HFF-Myc (cell line): ENCODE measurements at regions not wholly inside any gene's neighbourhood (a gene's known extent, or its start where the extent isn't known, plus 50 kb on each side); places are given as distances from the start of the nearest gene placed in this dataset.
A peak's percentile ranks its signal among the peaks of the same experiment; 100 is the strongest.

ENCODE experiments used
- DNase-seq: peaks from one replicate; pipeline ENCODE4 v3.0.0-alpha.2; 2011; ENCODE audit warnings: low read depth; ENCODE audit errors: extremely low read depth
- H3K4me3 ChIP-seq: replicated peaks from 2 replicates; pipeline ENCODE4 v1.5.1; 2011; ENCODE audit warnings: low read depth, mild to moderate bottlenecking, control low read depth, low read length
- TF ChIP-seq, protein P1 (sequence below): IDR thresholded peaks from 2 replicates; pipeline ENCODE4 v1.5.1; 2012; ENCODE audit warnings: mild to moderate bottlenecking, low read depth, low read length, control low read depth; ENCODE audit errors: missing control alignments

- DNase-seq: no peak
- no peak overlapping the region for H3K4me3 ChIP-seq
- TF ChIP-seq, protein P1, sequence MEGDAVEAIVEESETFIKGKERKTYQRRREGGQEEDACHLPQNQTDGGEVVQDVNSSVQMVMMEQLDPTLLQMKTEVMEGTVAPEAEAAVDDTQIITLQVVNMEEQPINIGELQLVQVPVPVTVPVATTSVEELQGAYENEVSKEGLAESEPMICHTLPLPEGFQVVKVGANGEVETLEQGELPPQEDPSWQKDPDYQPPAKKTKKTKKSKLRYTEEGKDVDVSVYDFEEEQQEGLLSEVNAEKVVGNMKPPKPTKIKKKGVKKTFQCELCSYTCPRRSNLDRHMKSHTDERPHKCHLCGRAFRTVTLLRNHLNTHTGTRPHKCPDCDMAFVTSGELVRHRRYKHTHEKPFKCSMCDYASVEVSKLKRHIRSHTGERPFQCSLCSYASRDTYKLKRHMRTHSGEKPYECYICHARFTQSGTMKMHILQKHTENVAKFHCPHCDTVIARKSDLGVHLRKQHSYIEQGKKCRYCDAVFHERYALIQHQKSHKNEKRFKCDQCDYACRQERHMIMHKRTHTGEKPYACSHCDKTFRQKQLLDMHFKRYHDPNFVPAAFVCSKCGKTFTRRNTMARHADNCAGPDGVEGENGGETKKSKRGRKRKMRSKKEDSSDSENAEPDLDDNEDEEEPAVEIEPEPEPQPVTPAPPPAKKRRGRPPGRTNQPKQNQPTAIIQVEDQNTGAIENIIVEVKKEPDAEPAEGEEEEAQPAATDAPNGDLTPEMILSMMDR: no peak
These were observed 50.1 kb upstream of the EFEMP1 start for GRCh38 chr2:55973673-55974072.

DNA sequence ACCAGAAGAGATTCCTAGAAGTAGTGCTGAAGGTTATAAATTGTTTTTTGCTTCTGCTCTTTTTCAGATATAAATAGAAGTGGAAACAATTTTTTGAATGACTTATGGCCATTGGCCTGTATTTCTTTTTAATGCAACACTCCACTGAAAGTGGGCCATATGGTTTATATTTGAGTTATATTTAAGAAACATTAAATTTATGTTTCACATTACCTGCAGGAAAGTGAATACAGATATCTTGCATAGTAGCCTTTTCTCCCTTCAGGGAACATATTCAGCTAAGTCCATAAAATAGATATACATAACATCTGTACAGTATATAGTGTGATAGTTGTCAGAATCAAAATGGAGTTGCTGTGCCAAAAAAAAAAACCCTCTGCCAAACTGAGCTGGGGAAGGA is 53.1 kb upstream of the EFEMP1 start:
- TF ChIP-seq, protein P1: no peak
- DNase-seq: no peak

DNA sequence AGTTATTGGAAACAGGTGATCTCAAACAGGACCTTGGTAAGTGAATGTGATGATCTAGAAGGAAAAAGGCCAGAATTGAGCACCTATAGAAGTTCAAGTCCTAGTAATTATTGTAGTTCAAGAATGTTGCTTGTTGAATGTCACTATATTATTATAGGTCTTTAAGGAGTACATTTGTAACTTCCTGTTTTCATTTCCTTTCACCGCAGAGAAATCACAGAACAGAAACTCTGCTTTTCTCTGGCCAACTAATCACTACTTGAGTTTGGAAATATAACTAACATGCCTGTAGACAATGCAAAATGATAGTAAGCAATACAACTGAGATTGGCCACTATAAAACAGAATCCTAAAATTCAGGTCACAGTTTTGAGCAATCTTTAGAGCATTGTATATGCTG is 61.8 kb upstream of the EFEMP1 start:
- H3K4me3 ChIP-seq: no peak overlapping the region
- no peak for DNase-seq
- TF ChIP-seq, protein P1: no peak

More for the DNA sequence above, 53.1 kb upstream of the EFEMP1 start:
- H3K4me3 ChIP-seq: no peak overlapping the region

DNA sequence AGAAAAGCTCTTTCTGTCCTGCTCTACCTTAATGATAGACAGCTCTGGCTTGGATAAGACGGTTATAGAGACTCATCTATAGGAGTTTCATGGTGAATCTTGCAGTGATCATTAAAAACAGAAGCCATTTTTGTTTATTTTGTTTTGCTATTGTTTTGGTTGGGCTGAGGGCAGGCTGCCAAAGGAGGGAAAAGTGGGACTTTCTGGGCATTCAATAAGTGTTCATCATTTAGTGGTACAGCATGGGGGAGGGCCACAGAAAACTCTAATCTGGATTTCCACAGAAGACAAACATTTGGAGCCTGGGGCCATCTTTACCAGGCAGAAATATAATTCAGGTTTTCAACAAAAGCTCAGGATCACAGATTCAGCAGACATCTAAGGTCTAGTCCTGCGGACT is 62.4 kb upstream of the EFEMP1 start:
- H3K4me3 ChIP-seq: no peak overlapping the region
- no peak for DNase-seq
- TF ChIP-seq, protein P1: no peak

DNA sequence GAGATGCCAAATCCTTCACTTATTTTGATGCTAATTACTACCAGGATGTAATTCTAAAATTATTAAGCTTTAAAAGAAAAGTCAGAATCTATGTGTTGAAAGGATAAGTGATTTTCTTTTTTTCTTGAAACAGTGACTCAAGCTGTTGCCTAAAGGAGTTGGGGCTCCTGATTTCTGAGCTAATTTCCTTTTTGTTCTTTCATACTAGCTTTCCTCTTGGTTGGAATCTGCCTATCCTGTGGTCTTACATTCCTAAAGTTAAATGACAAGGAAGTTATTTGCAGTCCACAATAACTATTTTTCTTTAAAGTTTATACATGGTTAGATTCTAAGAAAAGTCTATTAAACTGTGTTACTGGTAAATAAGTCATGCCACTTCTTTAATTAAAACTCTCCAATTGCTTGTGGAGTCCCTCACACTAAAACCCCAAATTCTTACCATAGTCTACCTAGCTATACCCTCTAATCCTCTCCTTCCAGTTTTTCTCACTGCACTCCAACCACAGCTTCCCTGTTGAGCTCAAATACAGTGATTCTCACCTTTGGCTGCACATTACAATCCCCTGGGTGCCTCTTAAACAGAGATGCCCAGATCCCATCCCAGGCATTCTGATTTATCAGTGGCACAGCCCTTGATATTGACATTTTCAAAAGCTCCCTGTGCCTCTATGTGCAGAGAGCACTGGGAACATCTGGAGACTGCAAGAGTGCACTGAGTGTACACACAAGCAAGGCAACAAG is 63.3 kb upstream of the EFEMP1 start:
- TF ChIP-seq, protein P1: no peak
- no peak overlapping the region for H3K4me3 ChIP-seq
- no peak for DNase-seq

DNA sequence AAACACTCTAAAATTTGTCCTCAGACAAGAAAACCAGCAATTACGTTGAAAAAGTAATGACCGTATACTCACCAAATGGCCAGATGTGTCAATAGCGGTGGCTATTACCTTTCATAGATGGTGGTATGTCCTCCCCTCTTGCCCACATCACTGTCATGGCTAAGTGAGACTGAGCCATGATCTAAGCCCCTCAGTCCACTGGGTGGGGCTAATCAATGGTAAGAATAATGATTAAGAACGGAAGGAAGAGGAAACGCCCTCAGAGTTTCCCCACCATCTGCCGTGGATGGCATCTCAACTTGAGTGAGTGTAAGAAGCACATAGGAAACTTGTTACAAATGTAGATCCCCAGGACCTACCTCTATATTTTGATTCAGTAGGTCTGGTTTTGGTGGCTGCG is 65.8 kb upstream of the EFEMP1 start:
- DNase-seq: no peak
- TF ChIP-seq, protein P1: no peak
- H3K4me3 ChIP-seq: no peak overlapping the region

DNA sequence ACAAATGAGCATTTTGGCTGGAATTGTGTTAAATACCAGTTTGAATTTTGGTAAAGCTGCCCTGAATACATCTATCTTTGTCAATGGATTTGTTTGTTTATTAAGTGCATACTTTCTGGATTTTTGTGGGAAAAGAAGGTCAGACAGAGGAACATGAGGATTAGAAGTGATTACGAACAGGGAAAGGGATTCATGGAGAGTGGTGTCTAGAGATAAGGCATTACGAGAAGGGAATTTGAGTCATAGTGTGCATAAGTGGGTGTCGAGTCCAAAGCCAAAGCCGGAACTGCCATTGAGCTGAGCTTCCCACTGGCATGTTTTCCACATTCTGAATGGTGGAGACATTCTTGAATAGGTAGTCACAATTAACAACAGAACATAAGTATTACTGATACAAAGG is 68.9 kb upstream of the EFEMP1 start:
- peak; percentile 95 for DNase-seq
- no peak overlapping the region for H3K4me3 ChIP-seq
- TF ChIP-seq, protein P1: no peak
